ENCODE measurements at regions not wholly inside any gene's neighbourhood (a gene's known extent, or its start where the extent isn't known, plus 50 kb on each side); places are given as distances from the start of the nearest gene placed in this dataset.

- TF ChIP-seq CTCF (conservative IDR thresholded peaks at IDR 0.05) = no peak
- TF ChIP-seq ZFX (IDR thresholded peaks at IDR 0.05) = no peak
These were observed 146.2 kb upstream of the RASA1 start for GRCh38 chr5:87121304-87122150.

GRCh38 chr5:87122151-87122977 is 145.3 kb upstream of the RASA1 start:
- no peak overlapping the region for H3K27ac ChIP-seq
- TF ChIP-seq CTCF (conservative IDR thresholded peaks at IDR 0.05) (no peak), ZFX (IDR thresholded peaks at IDR 0.05) (no peak)

More at GRCh38 chr5:87121304-87122150, 146.2 kb upstream of the RASA1 start:
- H3K27ac ChIP-seq = no peak overlapping the region

GRCh38 chr5:87125766-87126165 is 141.9 kb upstream of the RASA1 start:
- no peak for TF ChIP-seq CTCF (conservative IDR thresholded peaks at IDR 0.05)
- no peak for TF ChIP-seq ZFX (IDR thresholded peaks at IDR 0.05)
- no peak overlapping the region for H3K27ac ChIP-seq

- no peak for TF ChIP-seq CTCF (conservative IDR thresholded peaks at IDR 0.05)
- no peak for TF ChIP-seq ZFX (IDR thresholded peaks at IDR 0.05)
- no peak overlapping the region for H3K27ac ChIP-seq
These were observed 140.8 kb upstream of the RASA1 start for GRCh38 chr5:87126869-87127268.

GRCh38 chr5:87127426-87127825 is 140.3 kb upstream of the RASA1 start:
- no peak overlapping the region for H3K27ac ChIP-seq
- TF ChIP-seq CTCF (conservative IDR thresholded peaks at IDR 0.05) = no peak
- no peak for TF ChIP-seq ZFX (IDR thresholded peaks at IDR 0.05)

GRCh38 chr5:87127956-87128687 is 139.6 kb upstream of the RASA1 start:
- no peak overlapping the region for H3K27ac ChIP-seq
- no peak for TF ChIP-seq ZFX (IDR thresholded peaks at IDR 0.05)
- no peak for TF ChIP-seq CTCF (conservative IDR thresholded peaks at IDR 0.05)
